IMR-90 (cell line): ENCODE measurements at regions not wholly inside any gene's neighbourhood (a gene's known extent, or its start where the extent isn't known, plus 50 kb on each side); places are given as distances from the start of the nearest gene placed in this dataset.

ENCODE experiments used
- ATAC-seq: fragments of 200-7000 bp; cut with Tn5 transposase; 2 replicates; pipeline ENCODE4 v1.9.1; 2020; ENCODE audit warnings: low read depth, mild to moderate bottlenecking, moderate library complexity
- BruUV-seq: library from RNA; stranded (reverse); fragments of 400-500 nt; replicated peaks from 2 replicates; lab custom pipeline; 2021; lab: Mats Ljungman, UMichigan
- CTCF ChIA-PET: fragments of 300-600 bp; formaldehyde crosslinking; extraction: SDS; loops from one replicate; lab custom pipeline; 2021; ENCODE audit warnings: antibody characterized with exemption; lab: Yijun Ruan, JAX
- POLR2A ChIA-PET: fragments of 300-600 bp; sonication (Branson Sonifier 250); formaldehyde crosslinking; loops from one replicate; lab custom pipeline; 2022; ENCODE audit warnings: antibody characterized with exemption; ENCODE audit not compliant: unreplicated experiment; lab: Charles Lee
- DNase-seq: peaks from one replicate; pipeline ENCODE4 v3.0.0; 2013
- H2AFZ ChIP-seq: replicated peaks from 2 replicates; pipeline ENCODE3; 2013; ENCODE audit warnings: low read length, mild to moderate bottlenecking; ENCODE audit not compliant: poor library complexity
- H2AK5ac ChIP-seq: 2 replicates; pipeline ENCODE4 v1.6.1; 2013; ENCODE audit warnings: low read depth, low read length, inconsistent platforms
- H2AK9ac ChIP-seq: replicated peaks from 2 replicates; pipeline ENCODE3; 2013; ENCODE audit warnings: mild to moderate bottlenecking, low read depth, low read length, moderate library complexity; ENCODE audit not compliant: poor library complexity
- H2BK120ac ChIP-seq: 2 replicates; pipeline ENCODE4 v1.6.1; 2013; ENCODE audit warnings: low read depth, low read length, inconsistent platforms
- H2BK15ac ChIP-seq: 3 replicates; pipeline ENCODE4 v1.6.1; 2013; ENCODE audit warnings: low read depth, low read length, inconsistent platforms
- H2BK20ac ChIP-seq: 2 replicates; pipeline ENCODE4 v1.6.1; 2013; ENCODE audit warnings: low read depth, mild to moderate bottlenecking, inconsistent platforms, low read length, moderate library complexity
- H2BK5ac ChIP-seq: 2 replicates; pipeline ENCODE4 v1.6.1; 2013; ENCODE audit warnings: mild to moderate bottlenecking, low read depth, low read length, inconsistent platforms; ENCODE audit not compliant: poor library complexity, severe bottlenecking
- H3K14ac ChIP-seq: replicated peaks from 2 replicates; pipeline ENCODE4 v1.6.1; 2013; ENCODE audit warnings: low read depth, low read length, inconsistent platforms
- H3K18ac ChIP-seq: 2 replicates; pipeline ENCODE4 v1.6.1; 2013; ENCODE audit warnings: low read depth, low read length, control low read depth
- H3K23ac ChIP-seq: 2 replicates; pipeline ENCODE4 v1.6.1; 2013; ENCODE audit warnings: low read depth, low read length, inconsistent platforms
- H3K27ac ChIP-seq: 2 replicates; pipeline ENCODE4 v1.5.1; 2013; ENCODE audit warnings: mild to moderate bottlenecking, control low read depth, low read length; ENCODE audit not compliant: insufficient read depth
- H3K27me3 ChIP-seq: 2 replicates; pipeline ENCODE4 v1.6.1; 2013; ENCODE audit warnings: low read length; ENCODE audit not compliant: control insufficient read depth, insufficient read depth
- H3K36me3 ChIP-seq: 2 replicates; pipeline ENCODE4 v1.6.1; 2013; ENCODE audit warnings: low read length, mixed read lengths; ENCODE audit not compliant: control insufficient read depth, insufficient read depth
- H3K4ac ChIP-seq: 2 replicates; pipeline ENCODE4 v1.6.1; 2013; ENCODE audit warnings: low read depth, low read length, inconsistent platforms
- H3K4me1 ChIP-seq: 2 replicates; pipeline ENCODE4 v1.6.1; 2013; ENCODE audit warnings: low read length, mixed read lengths; ENCODE audit not compliant: control insufficient read depth, insufficient read depth
- H3K4me2 ChIP-seq: 2 replicates; pipeline ENCODE4 v1.6.1; 2013; ENCODE audit warnings: low read depth, mild to moderate bottlenecking, control low read depth, low read length, moderate library complexity
- H3K4me3 ChIP-seq: 2 replicates; pipeline ENCODE4 v1.5.1; 2013; ENCODE audit warnings: low read depth, mild to moderate bottlenecking, control low read depth, low read length, moderate library complexity; ENCODE audit not compliant: insufficient read depth
- H3K56ac ChIP-seq: 2 replicates; pipeline ENCODE4 v1.6.1; 2013; ENCODE audit warnings: low read length, inconsistent platforms; ENCODE audit not compliant: insufficient read depth; ENCODE audit errors: extremely low read depth
- H3K79me1 ChIP-seq, 2 experiments: 2 replicates each; pipeline ENCODE4 v1.6.1; 2013; ENCODE audit warnings: low read length in 2 of 2, inconsistent platforms in 1 of 2, low read depth in 1 of 2
- H3K9ac ChIP-seq: 2 replicates; pipeline ENCODE4 v1.6.1; 2013; ENCODE audit warnings: low read depth, low read length, control low read depth
- H3K9me1 ChIP-seq: 2 replicates; pipeline ENCODE4 v1.6.1; 2013; ENCODE audit warnings: low read length, inconsistent platforms; ENCODE audit not compliant: insufficient read depth
- H3K9me3 ChIP-seq: 2 replicates; pipeline ENCODE4 v1.6.1; 2013; ENCODE audit warnings: low read length; ENCODE audit not compliant: control insufficient read depth, insufficient read depth
- H4K20me1 ChIP-seq: 2 replicates; pipeline ENCODE4 v1.6.1; 2013; ENCODE audit warnings: low read length, inconsistent platforms; ENCODE audit not compliant: insufficient read depth
- H4K5ac ChIP-seq: 2 replicates; pipeline ENCODE4 v1.6.1; 2013; ENCODE audit warnings: mild to moderate bottlenecking, low read depth, low read length, control low read depth
- H4K8ac ChIP-seq, 2 experiments: 2 replicates each; pipeline ENCODE4 v1.6.1; 2013; ENCODE audit warnings: low read depth in 2 of 2, low read length in 2 of 2, control low read depth in 1 of 2, inconsistent platforms in 1 of 2
- H4K91ac ChIP-seq: 2 replicates; pipeline ENCODE4 v1.6.1; 2013; ENCODE audit warnings: low read depth, low read length, inconsistent platforms; ENCODE audit not compliant: insufficient read depth
- MXI1 ChIP-seq: IDR thresholded peaks from 2 replicates; pipeline ENCODE4 v1.6.1; 2012; ENCODE audit warnings: low read depth, mild to moderate bottlenecking, low read length, moderate library complexity, borderline replicate concordance
- POLR2A ChIP-seq: IDR thresholded peaks from 2 replicates; pipeline ENCODE4 v1.6.1; 2012; ENCODE audit warnings: mild to moderate bottlenecking, low read depth, low read length
- RFX5 ChIP-seq: IDR thresholded peaks from 2 replicates; pipeline ENCODE4 v1.8.0; 2012; ENCODE audit warnings: low read depth, mild to moderate bottlenecking, low read length, moderate library complexity
- WGBS, 2 experiments: methylation state at CpG; one replicate each; pipeline versions ENCODE4 v1.1.5 to v1.1.7; 2013; ENCODE audit warnings: missing lambda C conversion rate in 2 of 2; ENCODE audit not compliant: insufficient read length in 1 of 2; ENCODE audit errors: extremely low coverage in 2 of 2; 5-methylcytosine and 5-hydroxymethylcytosine counted together
- dilution Hi-C: fragments of 300-500 bp; cut with HindIII; formaldehyde crosslinking; loops from one replicate; pipeline ENCODE4 v1.14.3; 2018; ENCODE audit warnings: low sequenced_read_pairs; ENCODE audit not compliant: unreplicated experiment
- in situ Hi-C: fragments of 300-500 bp; cut with MboI; formaldehyde crosslinking; loops from 3 replicates; pipeline ENCODE4 v1.14.3; 2019; ENCODE audit warnings: low sequenced_read_pairs, inconsistent platforms, mixed read lengths
- intact Hi-C: fragments of 100-400 bp; cut with micrococcal nuclease; formaldehyde crosslinking; loops from 2 replicates; pipeline ENCODE4 v1.10.0; 2022

- WGBS, 2 experiments: no CpG with 5 or more reads among the region's 7 CpGs
- no peak overlapping the region for H2AFZ ChIP-seq
Measured at GRCh38 chr2:61771904-61772845, 81.7 kb downstream of the FAM161A start.

More at GRCh38 chr2:61771904-61772845, 81.7 kb downstream of the FAM161A start:
- no peaks in the 10 kb centered on the region for H4K20me1 ChIP-seq
- H3K9ac ChIP-seq: no peak overlapping the region
- in situ Hi-C loops: no loop called here
- H4K8ac ChIP-seq: no peak overlapping the region
- TF ChIP-seq RFX5 (no peak), POLR2A (no peak), MXI1 (no peak)
- H3K4me2 ChIP-seq: no peak overlapping the region
- ChIA-PET CTCF (no interaction called here), POLR2A (no interaction called here)
- no peak overlapping the region for H3K56ac ChIP-seq
- H3K23ac ChIP-seq: no peak overlapping the region
- no peak for DNase-seq
- H3K18ac ChIP-seq: no peak overlapping the region
- H2AK5ac ChIP-seq: no peak overlapping the region
- peaks cover 2% of the 10 kb centered on the region; the same call in 1 of the 2 replicates for H3K27me3 ChIP-seq
- no TSS peak for BruUV-seq
- H3K27ac ChIP-seq: no peak overlapping the region
- no peaks in the 10 kb centered on the region for H3K79me1 ChIP-seq
- no peaks in the 10 kb centered on the region for H3K36me3 ChIP-seq
- no peak overlapping the region for H2AK9ac ChIP-seq
- H2BK20ac ChIP-seq: no peak overlapping the region
- H3K9me1 ChIP-seq: no peaks in the 10 kb centered on the region
- no peak overlapping the region for H2BK120ac ChIP-seq
- H3K4ac ChIP-seq: no peak overlapping the region
- H3K9me3 ChIP-seq: no peaks in the 10 kb centered on the region
- dilution Hi-C loops: no loop called here
- no peak overlapping the region for H3K4me3 ChIP-seq
- intact Hi-C loops: no loop called here
- no peaks in the 10 kb centered on the region; the same call in 1 of the 2 replicates for H3K4me1 ChIP-seq
- no peak overlapping the region for H4K91ac ChIP-seq
- no peak overlapping the region for H2BK5ac ChIP-seq
- no peak overlapping the region for H2BK15ac ChIP-seq
- ATAC-seq: no peak
- no peak overlapping the region for H3K14ac ChIP-seq
- H4K5ac ChIP-seq: no peak overlapping the region
